Esophagus muscularis mucosa (tissue), 4 donors: ENCODE measurements at regions not wholly inside any gene's neighbourhood (a gene's known extent, or its start where the extent isn't known, plus 50 kb on each side); places are given as distances from the start of the nearest gene placed in this dataset.

Experiments used
- DNase-seq: peaks from one replicate; pipeline ENCODE4 v3.0.0-alpha.2; 2017; ENCODE audit errors: extremely low spot score
- H3K27ac ChIP-seq, 4 donors: fragments of 200-600 bp; sonication (generic); replicated peaks in 1 of 4; 1 replicate in 3 of 4; 2 replicates in 1 of 4; pipeline ENCODE4 v1.5.1; 2016 to 2019; ENCODE audit warnings: mild to moderate bottlenecking in 1 of 4
- H3K27me3 ChIP-seq, 4 donors: fragments of 200-600 bp; sonication (generic); one replicate each; pipeline versions ENCODE4 v1.5.1 to v1.6.0; 2016 to 2019
- H3K36me3 ChIP-seq, 4 donors: fragments of 200-600 bp; sonication (generic); one replicate each; pipeline ENCODE4 v1.5.1; 2016 to 2019
- H3K4me1 ChIP-seq, 4 donors: fragments of 200-600 bp; sonication (generic); one replicate each; pipeline ENCODE4 v1.5.1; 2016 to 2019
- H3K4me3 ChIP-seq, 4 donors: fragments of 200-600 bp; sonication (generic); 1 replicate in 2 of 4; 2 replicates in 2 of 4; pipeline ENCODE4 v1.5.1; 2016 to 2019; ENCODE audit warnings: mild to moderate bottlenecking in 4 of 4, moderate library complexity in 1 of 4
- H3K9me3 ChIP-seq, 4 donors: fragments of 200-600 bp; sonication (generic); 1 replicate in 3 of 4; 2 replicates in 1 of 4; pipeline ENCODE4 v1.5.1; 2016 to 2019
- CTCF ChIP-seq, 3 experiments: fragments of 200-600 bp in 2 of 3; fragments of 450-650 bp in 1 of 3; sonication (generic) in 2 of 3; IDR thresholded peaks; one replicate each; pipeline ENCODE4 v1.5.1; 2017 to 2019; ENCODE audit warnings: antibody characterized with exemption in 3 of 3, mild to moderate bottlenecking in 2 of 3, moderate library complexity in 1 of 3
- EP300 ChIP-seq: sonication (generic); formaldehyde crosslinking; IDR thresholded peaks from one replicate; pipeline ENCODE4 v1.6.1; 2017; ENCODE audit warnings: antibody characterized with exemption
- POLR2A ChIP-seq: fragments of 450-650 bp; IDR thresholded peaks from one replicate; pipeline ENCODE4 v1.6.1; 2017; ENCODE audit warnings: antibody characterized with exemption, moderate library complexity, mild to moderate bottlenecking, low read depth
- POLR2AphosphoS5 ChIP-seq, 2 donors: sonication (generic); formaldehyde crosslinking; IDR thresholded peaks; one replicate each; pipeline ENCODE4 v1.6.1; 2017; ENCODE audit warnings: antibody characterized with exemption in 2 of 2
- WGBS: methylation state at CpG from one replicate; pipeline ENCODE4 v1.1.5; 2018; 5-methylcytosine and 5-hydroxymethylcytosine counted together
- intact Hi-C: fragments of 100-400 bp; cut with DNase I; formaldehyde crosslinking; loops from one replicate; pipeline ENCODE4 v1.15.1; 2023

DNA sequence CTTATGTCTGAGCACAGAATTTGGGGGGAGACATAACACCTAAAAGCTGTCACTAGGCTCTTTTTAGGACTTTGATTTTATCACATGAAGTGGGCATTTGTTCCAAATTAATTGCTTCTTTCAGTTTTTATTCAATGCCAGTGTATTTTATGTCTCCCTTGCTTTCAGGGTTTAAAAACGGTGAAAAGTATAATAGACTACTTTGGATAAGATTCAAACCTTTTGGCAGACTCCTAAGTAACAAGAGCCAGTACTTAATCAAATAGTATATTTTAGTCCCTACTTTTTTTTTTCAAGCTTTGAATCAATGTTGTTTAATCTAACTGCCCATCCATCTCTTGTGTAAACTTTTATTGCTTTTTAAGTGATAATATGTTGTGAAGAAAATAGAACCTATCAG lies 847.2 kb upstream of the DPPA4 start:
- intact Hi-C loops: no loop called here
- TF ChIP-seq POLR2AphosphoS5 (IDR thresholded peaks at IDR 0.05): no peak
- no peak for TF ChIP-seq EP300
- TF ChIP-seq POLR2A: no peak
- TF ChIP-seq CTCF (IDR thresholded peaks at IDR 0.05): no peak
- no peaks in the 10 kb centered on the region for H3K27me3 ChIP-seq
- H3K9me3 ChIP-seq: no peaks in the 10 kb centered on the region
- H3K4me3 ChIP-seq: no peak overlapping the region
- H3K4me1 ChIP-seq: peaks cover 0 to 23% (median 11%) of the 10 kb centered on the region in 4 donors
- WGBS: 12% methylated on average over 1 of the region's 1 CpG
- H3K36me3 ChIP-seq: no peaks in the 10 kb centered on the region
- no peak for DNase-seq
- no peak overlapping the region for H3K27ac ChIP-seq

DNA sequence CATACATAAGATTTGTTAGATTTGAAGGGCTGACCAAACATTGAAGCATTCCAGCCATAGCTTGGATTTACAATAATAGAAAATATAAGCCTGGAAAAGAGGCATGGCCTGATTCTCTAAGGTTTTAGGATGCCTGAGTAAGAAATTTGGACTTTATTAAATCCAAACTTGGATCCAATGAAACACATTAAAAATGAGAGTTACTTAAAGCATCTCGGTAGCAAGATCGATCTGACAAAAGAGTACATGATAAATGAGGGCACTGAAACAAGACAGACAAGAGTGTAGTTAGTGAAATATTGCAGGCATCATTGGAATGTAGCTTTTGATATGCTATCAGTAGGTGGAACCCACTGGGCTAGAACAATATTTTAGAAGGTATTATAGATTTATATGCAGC lies 855.7 kb upstream of the DPPA4 start:
- H3K4me3 ChIP-seq: no peak overlapping the region

DNA sequence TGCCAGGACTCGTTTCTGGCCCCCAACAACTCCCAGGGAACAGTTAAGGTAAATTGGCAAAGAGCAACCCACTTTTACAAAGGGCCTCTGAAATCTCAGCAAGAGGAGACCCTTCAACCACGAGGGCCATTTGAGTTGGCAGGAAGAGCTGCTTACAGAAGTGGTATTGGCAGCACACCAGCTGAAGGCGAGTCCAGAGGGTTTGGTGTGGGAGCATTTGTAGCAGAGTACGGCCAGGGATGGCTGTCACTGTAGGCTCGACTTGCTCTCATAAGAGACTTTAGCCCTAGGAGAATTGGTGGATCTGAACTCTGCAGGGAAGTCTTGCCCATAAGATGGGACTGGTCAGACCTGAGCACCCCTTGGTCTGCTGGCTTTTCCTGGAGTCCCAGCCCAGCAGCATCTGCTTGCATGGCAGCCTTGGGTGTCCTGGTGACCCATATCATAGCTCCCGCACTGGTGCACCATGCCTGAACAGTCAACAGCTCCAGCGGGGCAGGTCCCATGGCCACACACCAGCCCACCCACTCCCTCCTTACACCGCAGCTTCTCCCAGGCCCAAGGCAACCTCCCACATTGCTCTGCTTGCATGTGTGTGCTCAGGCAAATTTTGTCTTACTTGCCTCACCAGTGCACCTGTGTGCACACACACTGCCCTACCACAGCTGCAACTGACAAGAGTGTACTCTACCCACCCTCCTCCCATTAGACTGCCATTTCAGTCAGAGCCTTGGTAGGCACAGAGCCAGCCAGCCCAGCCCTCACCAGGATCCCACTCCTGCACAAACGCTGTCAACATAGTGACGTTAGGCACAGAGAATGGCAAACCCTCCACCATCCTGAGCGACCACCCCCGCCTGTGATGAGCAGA lies 861.6 kb upstream of the DPPA4 start:
- WGBS: 84% methylated on average over 7 of the region's 12 CpGs
- Histone ChIP-seq H3K4me3 (no peak overlapping the region), H3K27me3 (no peaks in the 10 kb centered on the region), H3K9me3 (peaks cover 0 to 4% (median 0%) of the 10 kb centered on the region in 4 donors), H3K27ac (no peak overlapping the region), H3K4me1 (no peaks in the 10 kb centered on the region), H3K36me3 (no peaks in the 10 kb centered on the region)
- DNase-seq: no peak
- intact Hi-C loops: no loop called here
- TF ChIP-seq CTCF (IDR thresholded peaks at IDR 0.05): no peak
- no peak for TF ChIP-seq POLR2AphosphoS5 (IDR thresholded peaks at IDR 0.05)

More for the DNA sequence above, 855.7 kb upstream of the DPPA4 start:
- no peak for TF ChIP-seq EP300
- no peak for DNase-seq
- no peaks in the 10 kb centered on the region for H3K36me3 ChIP-seq
- intact Hi-C loops: no loop called here
- no peaks in the 10 kb centered on the region for H3K9me3 ChIP-seq
- no peaks in the 10 kb centered on the region for H3K4me1 ChIP-seq
- H3K27ac ChIP-seq: no peak overlapping the region
- WGBS: 61% methylated on average over 2 of the region's 2 CpGs
- H3K27me3 ChIP-seq: no peaks in the 10 kb centered on the region

DNA sequence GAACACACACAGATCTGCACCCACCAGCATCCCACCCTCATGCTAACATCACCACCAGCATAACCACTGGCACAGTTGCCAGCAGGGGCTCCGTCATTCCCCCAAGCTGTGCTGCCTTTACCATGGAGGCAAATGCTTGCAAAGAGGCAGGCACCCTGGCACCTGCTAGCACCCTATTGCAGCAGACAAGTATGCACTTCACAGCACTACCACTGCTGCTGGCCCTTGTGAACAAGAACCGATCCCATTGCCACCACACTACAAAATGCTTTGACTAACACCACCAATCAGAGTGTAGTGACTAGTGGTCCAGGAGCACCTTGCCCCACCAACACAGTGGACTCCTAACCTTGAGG lies 862.2 kb upstream of the DPPA4 start:
- Histone ChIP-seq H3K27me3 (no peaks in the 10 kb centered on the region), H3K4me3 (no peak overlapping the region), H3K4me1 (no peaks in the 10 kb centered on the region), H3K9me3 (peaks cover 0 to 4% (median 0%) of the 10 kb centered on the region in 4 donors), H3K36me3 (no peaks in the 10 kb centered on the region), H3K27ac (no peak overlapping the region)
- TF ChIP-seq CTCF (IDR thresholded peaks at IDR 0.05) (no peak), POLR2AphosphoS5 (IDR thresholded peaks at IDR 0.05) (no peak), POLR2A (no peak), EP300 (no peak)
- 81% methylated on average over 2 of the region's 2 CpGs for WGBS
- intact Hi-C loops: no loop called here
- DNase-seq: no peak

DNA sequence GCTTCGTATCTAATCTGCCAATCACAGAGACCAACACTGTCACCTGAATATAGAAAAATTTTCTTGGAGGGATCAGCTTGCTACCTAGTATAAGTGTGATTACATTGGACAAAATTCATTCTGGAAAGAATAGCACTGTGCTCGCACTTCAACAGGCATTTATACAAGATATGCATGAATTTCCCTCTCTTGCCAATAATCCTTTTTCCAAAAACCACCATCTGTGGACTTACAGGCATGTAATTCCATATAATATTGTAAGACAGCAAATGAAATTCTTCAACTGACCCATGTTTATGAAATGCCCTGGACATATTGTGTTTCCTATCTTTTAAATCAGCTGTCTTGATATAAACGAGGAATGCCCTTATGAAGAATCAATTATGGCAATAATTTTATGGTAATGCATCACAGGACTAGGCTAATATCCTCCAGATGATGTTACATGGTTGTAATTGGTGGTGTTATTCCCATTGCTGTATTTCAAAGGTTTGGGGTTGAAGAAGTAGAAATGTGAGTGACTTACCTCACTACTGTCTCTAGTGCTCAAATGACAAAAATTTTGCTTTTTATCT lies 861.4 kb upstream of the NECTIN3 start:
- DNase-seq: no peak
- Histone ChIP-seq H3K27ac (no peak overlapping the region), H3K4me3 (no peak overlapping the region), H3K27me3 (no peaks in the 10 kb centered on the region), H3K9me3 (peaks cover 0 to 9% (median 0%) of the 10 kb centered on the region in 4 donors), H3K36me3 (no peaks in the 10 kb centered on the region), H3K4me1 (no peaks in the 10 kb centered on the region)
- TF ChIP-seq EP300 (no peak), POLR2AphosphoS5 (IDR thresholded peaks at IDR 0.05) (no peak), CTCF (IDR thresholded peaks at IDR 0.05) (no peak), POLR2A (no peak)
- WGBS: 75% methylated on average over 3 of the region's 3 CpGs
- intact Hi-C loops: no loop called here
